HepG2 (cell line): ENCODE measurements at regions not wholly inside any gene's neighbourhood (a gene's known extent, or its start where the extent isn't known, plus 50 kb on each side); places are given as distances from the start of the nearest gene placed in this dataset.

Source experiments
- ATAC-seq: fragments of 200-7000 bp; cut with Tn5 transposase; 3 replicates; pipeline ENCODE4 v1.9.1; 2020; ENCODE audit warnings: mild to moderate bottlenecking, moderate library complexity
- BruUV-seq: library from RNA; stranded (reverse); fragments of 400-500 nt; replicated peaks from 2 replicates; lab custom pipeline; 2021; lab: Mats Ljungman, UMichigan
- CTCF ChIA-PET: fragments of 300-600 bp; formaldehyde crosslinking; extraction: SDS; loops from one replicate; lab custom pipeline; 2021; ENCODE audit warnings: low total read pairs, inconsistent platforms, low intra/inter-chr PET ratio; lab: Yijun Ruan, JAX
- POLR2A ChIA-PET: fragments of 350-600 bp; sonication (Branson Sonifier 250); formaldehyde crosslinking; loops from one replicate; lab custom pipeline; 2020; ENCODE audit warnings: antibody characterized with exemption, inconsistent platforms; lab: Yijun Ruan, JAX
- DNase-seq: peaks from one replicate; pipeline ENCODE4 v3.0.0-alpha.2; 2015; ENCODE audit warnings: low spot score
- FAIRE-seq: peaks from 3 replicates; lab custom pipeline; 2011; peaks lifted over from hg19 to GRCh38; lab: Jason Lieb, UNC
- H2AFZ ChIP-seq: one replicate; pipeline ENCODE4 v1.6.1; 2011; ENCODE audit warnings: low read length, inconsistent platforms
- H3K27ac ChIP-seq: fragments of 300-600 bp; 3 replicates; pipeline ENCODE4 v1.8.0; 2011; ENCODE audit warnings: mixed run types, mild to moderate bottlenecking, mixed read lengths, low read length, inconsistent platforms; ENCODE audit not compliant: insufficient read depth; ENCODE audit errors: extremely low read length
- H3K27me3 ChIP-seq, 2 experiments: fragments of 200-600 bp in 1 of 2; 2 replicates in 1 of 2; 3 replicates in 1 of 2; pipeline versions ENCODE4 v1.6.0 to v1.8.0; 2011; ENCODE audit warnings: low read length in 2 of 2, mild to moderate bottlenecking in 2 of 2, moderate library complexity in 2 of 2, inconsistent platforms in 1 of 2; ENCODE audit not compliant: insufficient read depth in 2 of 2, control insufficient read depth in 1 of 2
- H3K36me3 ChIP-seq, 2 experiments: fragments of 200-600 bp in 1 of 2; replicated peaks in 1 of 2; 2 replicates in 1 of 2; 3 replicates in 1 of 2; pipeline versions ENCODE4 v1.5.1 to v1.8.0; 2011; ENCODE audit warnings: low read length in 2 of 2, inconsistent platforms in 1 of 2; ENCODE audit not compliant: insufficient read depth in 2 of 2, control insufficient read depth in 1 of 2
- H3K4me1 ChIP-seq: 2 replicates; pipeline ENCODE4 v1.5.1; 2012; ENCODE audit warnings: low read length, inconsistent platforms; ENCODE audit not compliant: insufficient read depth
- H3K4me2 ChIP-seq: 2 replicates; pipeline ENCODE4 v1.6.0; 2011; ENCODE audit warnings: low read depth, low read length, inconsistent platforms
- H3K4me3 ChIP-seq, 3 experiments: fragments of 200-600 bp in 1 of 3; sonication (generic), shearing (Covaris generic) in 1 of 3; replicated peaks in 1 of 3; 2 replicates each; pipeline ENCODE4 v1.5.1; 2011 to 2016; ENCODE audit warnings: low read length in 3 of 3, inconsistent platforms in 2 of 3, low read depth in 2 of 3, mild to moderate bottlenecking in 2 of 3, control low read depth in 1 of 3, mixed read lengths in 1 of 3; ENCODE audit not compliant: insufficient read depth in 1 of 3
- H3K79me2 ChIP-seq: one replicate; pipeline ENCODE4 v1.6.1; 2011; ENCODE audit warnings: low read length, inconsistent platforms; ENCODE audit not compliant: insufficient read depth
- H3K9ac ChIP-seq: 2 replicates; pipeline ENCODE4 v1.6.0; 2011; ENCODE audit warnings: mild to moderate bottlenecking, low read depth, low read length, inconsistent platforms; ENCODE audit not compliant: insufficient read depth
- H3K9me3 ChIP-seq: 2 replicates; pipeline ENCODE4 v1.5.1; 2012; ENCODE audit warnings: mild to moderate bottlenecking, low read length
- H4K20me1 ChIP-seq: 2 replicates; pipeline ENCODE4 v1.6.0; 2011; ENCODE audit warnings: inconsistent platforms, mild to moderate bottlenecking, low read length, moderate library complexity; ENCODE audit not compliant: insufficient read depth
- MAFF ChIP-seq: IDR thresholded peaks from 2 replicates; pipeline ENCODE4 v1.6.1; 2011; ENCODE audit warnings: low read depth, low read length, improper control_type of control experiment
- MAFK ChIP-seq, 2 experiments: IDR thresholded peaks in 1 of 2; conservative IDR thresholded peaks in 1 of 2; 2 replicates each; pipeline ENCODE4 v1.6.1; 2011; ENCODE audit warnings: improper control_type of control experiment in 2 of 2, low read length in 2 of 2
- NFRKB ChIP-seq: fragments of 450-650 bp; IDR thresholded peaks from 2 replicates; pipeline ENCODE4 v1.6.1; 2017
- ZBTB20 ChIP-seq: sonication (generic); formaldehyde crosslinking; IDR thresholded peaks from 2 replicates; pipeline ENCODE4 v1.8.1; 2023; ENCODE audit warnings: missing genetic modification reagents, low read depth, mild to moderate bottlenecking, borderline replicate concordance
- ZNF605 ChIP-seq: sonication (generic); formaldehyde crosslinking; IDR thresholded peaks from 2 replicates; pipeline ENCODE4 v1.8.0; 2022; ENCODE audit warnings: mild to moderate bottlenecking, missing genetic modification reagents
- ZNF772 ChIP-seq: sonication (generic); formaldehyde crosslinking; IDR thresholded peaks from 2 replicates; pipeline ENCODE4 v1.5.0; 2020; ENCODE audit warnings: mild to moderate bottlenecking, missing genetic modification reagents
- WGBS: methylation state at CpG from one replicate; pipeline ENCODE4 v1.1.6; 2017; ENCODE audit warnings: low lambda C conversion rate; 5-methylcytosine and 5-hydroxymethylcytosine counted together
- in situ Hi-C: cut with HindIII; loops from 2 replicates; pipeline ENCODE4 v1.10.0; 2017; ENCODE audit warnings: low pct_unique_long_range_greater_than_20kb; ENCODE audit not compliant: extremely low pct_ligation_motif_present
- intact Hi-C: fragments of 100-400 bp; cut with micrococcal nuclease; formaldehyde crosslinking; loops from one replicate; pipeline ENCODE4 v1.10.0; 2022; ENCODE audit not compliant: unreplicated experiment
- TF ChIP-seq, protein P1 (sequence below): sonication (generic); formaldehyde crosslinking; IDR thresholded peaks from 2 replicates; pipeline ENCODE4 v1.5.1; 2020; ENCODE audit warnings: mild to moderate bottlenecking, missing genetic modification reagents, moderate library complexity
- TF ChIP-seq, protein P2 (sequence below): sonication (generic); formaldehyde crosslinking; IDR thresholded peaks from 2 replicates; pipeline ENCODE4 v1.4.0; 2020; ENCODE audit warnings: missing genetic modification reagents
- TF ChIP-seq, protein P3 (sequence below): sonication (generic); formaldehyde crosslinking; IDR thresholded peaks from 2 replicates; pipeline ENCODE4 v1.4.0; 2020; ENCODE audit warnings: missing genetic modification reagents

DNA sequence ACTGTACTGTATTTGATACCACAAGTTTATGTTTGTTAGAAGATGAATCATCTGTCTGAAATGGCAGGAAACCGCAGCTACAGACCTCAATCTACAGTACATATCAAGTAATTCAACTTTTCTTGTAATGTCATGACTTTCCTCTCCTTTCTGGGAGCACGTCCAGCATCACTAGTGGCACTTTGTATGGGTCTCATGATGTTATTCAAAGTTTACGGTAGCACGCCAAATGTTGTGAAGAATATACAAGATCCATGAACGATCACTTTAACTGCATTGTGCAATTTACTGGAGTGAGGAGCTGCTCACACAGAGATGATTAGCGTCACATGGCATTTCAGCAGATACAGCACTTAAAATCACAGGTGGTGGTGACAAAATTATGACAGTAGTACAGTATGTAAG, 257.8 kb upstream of the GNAI1 start (continued):
- TF ChIP-seq, protein P1, sequence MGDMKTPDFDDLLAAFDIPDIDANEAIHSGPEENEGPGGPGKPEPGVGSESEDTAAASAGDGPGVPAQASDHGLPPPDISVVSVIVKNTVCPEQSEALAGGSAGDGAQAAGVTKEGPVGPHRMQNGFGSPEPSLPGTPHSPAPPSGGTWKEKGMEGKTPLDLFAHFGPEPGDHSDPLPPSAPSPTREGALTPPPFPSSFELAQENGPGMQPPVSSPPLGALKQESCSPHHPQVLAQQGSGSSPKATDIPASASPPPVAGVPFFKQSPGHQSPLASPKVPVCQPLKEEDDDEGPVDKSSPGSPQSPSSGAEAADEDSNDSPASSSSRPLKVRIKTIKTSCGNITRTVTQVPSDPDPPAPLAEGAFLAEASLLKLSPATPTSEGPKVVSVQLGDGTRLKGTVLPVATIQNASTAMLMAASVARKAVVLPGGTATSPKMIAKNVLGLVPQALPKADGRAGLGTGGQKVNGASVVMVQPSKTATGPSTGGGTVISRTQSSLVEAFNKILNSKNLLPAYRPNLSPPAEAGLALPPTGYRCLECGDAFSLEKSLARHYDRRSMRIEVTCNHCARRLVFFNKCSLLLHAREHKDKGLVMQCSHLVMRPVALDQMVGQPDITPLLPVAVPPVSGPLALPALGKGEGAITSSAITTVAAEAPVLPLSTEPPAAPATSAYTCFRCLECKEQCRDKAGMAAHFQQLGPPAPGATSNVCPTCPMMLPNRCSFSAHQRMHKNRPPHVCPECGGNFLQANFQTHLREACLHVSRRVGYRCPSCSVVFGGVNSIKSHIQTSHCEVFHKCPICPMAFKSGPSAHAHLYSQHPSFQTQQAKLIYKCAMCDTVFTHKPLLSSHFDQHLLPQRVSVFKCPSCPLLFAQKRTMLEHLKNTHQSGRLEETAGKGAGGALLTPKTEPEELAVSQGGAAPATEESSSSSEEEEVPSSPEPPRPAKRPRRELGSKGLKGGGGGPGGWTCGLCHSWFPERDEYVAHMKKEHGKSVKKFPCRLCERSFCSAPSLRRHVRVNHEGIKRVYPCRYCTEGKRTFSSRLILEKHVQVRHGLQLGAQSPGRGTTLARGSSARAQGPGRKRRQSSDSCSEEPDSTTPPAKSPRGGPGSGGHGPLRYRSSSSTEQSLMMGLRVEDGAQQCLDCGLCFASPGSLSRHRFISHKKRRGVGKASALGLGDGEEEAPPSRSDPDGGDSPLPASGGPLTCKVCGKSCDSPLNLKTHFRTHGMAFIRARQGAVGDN (CRISPR knock-in tag) = no peak
- TF ChIP-seq, protein P2, sequence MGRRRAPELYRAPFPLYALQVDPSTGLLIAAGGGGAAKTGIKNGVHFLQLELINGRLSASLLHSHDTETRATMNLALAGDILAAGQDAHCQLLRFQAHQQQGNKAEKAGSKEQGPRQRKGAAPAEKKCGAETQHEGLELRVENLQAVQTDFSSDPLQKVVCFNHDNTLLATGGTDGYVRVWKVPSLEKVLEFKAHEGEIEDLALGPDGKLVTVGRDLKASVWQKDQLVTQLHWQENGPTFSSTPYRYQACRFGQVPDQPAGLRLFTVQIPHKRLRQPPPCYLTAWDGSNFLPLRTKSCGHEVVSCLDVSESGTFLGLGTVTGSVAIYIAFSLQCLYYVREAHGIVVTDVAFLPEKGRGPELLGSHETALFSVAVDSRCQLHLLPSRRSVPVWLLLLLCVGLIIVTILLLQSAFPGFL (CRISPR knock-in tag) = no peak

DNA sequence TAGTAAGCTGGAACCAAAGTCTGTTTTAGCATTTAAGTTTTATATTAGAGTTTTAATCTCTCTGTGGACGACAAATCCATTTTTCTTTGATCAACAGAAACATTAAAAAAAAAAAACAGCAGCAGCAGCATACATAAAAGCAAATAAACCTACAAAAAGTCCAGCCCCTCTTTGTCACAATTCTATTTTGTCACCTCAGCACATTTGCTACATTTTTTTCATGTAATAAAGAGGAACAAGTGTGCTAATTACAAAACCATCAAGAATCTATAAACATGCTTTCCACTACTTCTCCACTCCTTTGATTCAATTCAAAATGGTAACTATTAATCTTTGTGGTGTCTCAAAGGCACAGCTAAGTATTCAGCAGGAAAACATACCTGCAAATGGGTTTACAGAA, 259.8 kb upstream of the GNAI1 start:
- no peak overlapping the region for H3K4me3 ChIP-seq
- WGBS = 0% methylated on average over 1 of the region's 1 CpG
- H3K79me2 ChIP-seq = no peaks in the 10 kb centered on the region
- POLR2A ChIA-PET = no interaction called here
- BruUV-seq = no TSS peak
- no peaks in the 10 kb centered on the region for H3K9me3 ChIP-seq
- H3K4me1 ChIP-seq = no peaks in the 10 kb centered on the region
- ATAC-seq (no peak), FAIRE-seq (no peak), DNase-seq (no peak)
- in situ Hi-C loops (no loop called here), intact Hi-C loops (no loop called here)
- H3K27ac ChIP-seq = no peak overlapping the region
- no peaks in the 10 kb centered on the region for H4K20me1 ChIP-seq
- no peak overlapping the region for H3K9ac ChIP-seq
- CTCF ChIA-PET = no interaction called here
- no peak overlapping the region for H2AFZ ChIP-seq
- no peaks in the 10 kb centered on the region for H3K36me3 ChIP-seq
- TF ChIP-seq ZBTB20 (CRISPR knock-in tag) (no peak), MAFF (peak; percentile 91), ZNF772 (no peak), ZNF605 (no peak), NFRKB (no peak), MAFK (conservative IDR thresholded peaks at IDR 0.05 in 1 of 2, IDR thresholded peaks at IDR 0.05 in 1 of 2; ENCODE audit: low read length in 2 of 2) (peak; percentile 83 to 93)
- TF ChIP-seq, protein P3, sequence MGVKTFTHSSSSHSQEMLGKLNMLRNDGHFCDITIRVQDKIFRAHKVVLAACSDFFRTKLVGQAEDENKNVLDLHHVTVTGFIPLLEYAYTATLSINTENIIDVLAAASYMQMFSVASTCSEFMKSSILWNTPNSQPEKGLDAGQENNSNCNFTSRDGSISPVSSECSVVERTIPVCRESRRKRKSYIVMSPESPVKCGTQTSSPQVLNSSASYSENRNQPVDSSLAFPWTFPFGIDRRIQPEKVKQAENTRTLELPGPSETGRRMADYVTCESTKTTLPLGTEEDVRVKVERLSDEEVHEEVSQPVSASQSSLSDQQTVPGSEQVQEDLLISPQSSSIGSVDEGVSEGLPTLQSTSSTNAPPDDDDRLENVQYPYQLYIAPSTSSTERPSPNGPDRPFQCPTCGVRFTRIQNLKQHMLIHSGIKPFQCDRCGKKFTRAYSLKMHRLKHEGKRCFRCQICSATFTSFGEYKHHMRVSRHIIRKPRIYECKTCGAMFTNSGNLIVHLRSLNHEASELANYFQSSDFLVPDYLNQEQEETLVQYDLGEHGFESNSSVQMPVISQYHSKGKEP (CRISPR knock-in tag) = no peak
- no peak overlapping the region for H3K4me2 ChIP-seq
- 0 out of 5 replicates have a peak, but pooled peaks cover 0 to 2% of the 10 kb centered on the region in 2 experiments for H3K27me3 ChIP-seq
